MM.1S (cell line): ENCODE measurements at regions not wholly inside any gene's neighbourhood (a gene's known extent, or its start where the extent isn't known, plus 50 kb on each side); places are given as distances from the start of the nearest gene placed in this dataset.

ENCODE experiments used
- EZH2 ChIP-seq: fragments of 300-600 bp; sonication (generic); optimal IDR thresholded peaks from 2 replicates; pipeline ENCODE3; 2017; ENCODE audit warnings: low read depth, mild to moderate bottlenecking, antibody characterized with exemption, low read length, mixed read lengths
- TF ChIP-seq, protein P1 (sequence below): fragments of 300-600 bp; sonication (generic); IDR thresholded peaks from 2 replicates; pipeline ENCODE4 v1.5.1; 2016; ENCODE audit warnings: antibody characterized with exemption, low read length, mixed read lengths

DNA sequence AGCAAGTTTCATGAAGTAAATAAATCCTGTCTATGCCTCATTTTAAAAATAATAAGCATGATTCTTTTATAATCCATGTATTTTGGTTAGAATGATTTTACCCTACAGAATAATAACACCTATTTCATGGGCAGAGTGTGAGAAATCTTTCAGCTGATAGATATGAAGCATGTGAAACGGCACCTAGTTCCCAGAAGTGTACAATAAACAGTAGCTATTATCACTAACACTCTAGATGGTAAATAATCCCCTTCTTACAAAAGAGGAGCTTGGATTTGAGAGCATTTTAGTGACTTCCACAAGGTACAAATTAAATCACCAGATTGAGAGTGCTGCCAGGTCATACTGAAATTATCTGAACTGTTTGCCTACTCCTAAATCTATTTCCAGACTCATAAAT lies 95.3 kb upstream of the NRIP1 start:
- TF ChIP-seq, protein P1, sequence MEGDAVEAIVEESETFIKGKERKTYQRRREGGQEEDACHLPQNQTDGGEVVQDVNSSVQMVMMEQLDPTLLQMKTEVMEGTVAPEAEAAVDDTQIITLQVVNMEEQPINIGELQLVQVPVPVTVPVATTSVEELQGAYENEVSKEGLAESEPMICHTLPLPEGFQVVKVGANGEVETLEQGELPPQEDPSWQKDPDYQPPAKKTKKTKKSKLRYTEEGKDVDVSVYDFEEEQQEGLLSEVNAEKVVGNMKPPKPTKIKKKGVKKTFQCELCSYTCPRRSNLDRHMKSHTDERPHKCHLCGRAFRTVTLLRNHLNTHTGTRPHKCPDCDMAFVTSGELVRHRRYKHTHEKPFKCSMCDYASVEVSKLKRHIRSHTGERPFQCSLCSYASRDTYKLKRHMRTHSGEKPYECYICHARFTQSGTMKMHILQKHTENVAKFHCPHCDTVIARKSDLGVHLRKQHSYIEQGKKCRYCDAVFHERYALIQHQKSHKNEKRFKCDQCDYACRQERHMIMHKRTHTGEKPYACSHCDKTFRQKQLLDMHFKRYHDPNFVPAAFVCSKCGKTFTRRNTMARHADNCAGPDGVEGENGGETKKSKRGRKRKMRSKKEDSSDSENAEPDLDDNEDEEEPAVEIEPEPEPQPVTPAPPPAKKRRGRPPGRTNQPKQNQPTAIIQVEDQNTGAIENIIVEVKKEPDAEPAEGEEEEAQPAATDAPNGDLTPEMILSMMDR, result no peak
- no peak for TF ChIP-seq EZH2
